PFSK-1 (cell line): ENCODE measurements at regions not wholly inside any gene's neighbourhood (a gene's known extent, or its start where the extent isn't known, plus 50 kb on each side); places are given as distances from the start of the nearest gene placed in this dataset.

Source experiments
- FOXP2 ChIP-seq: optimal IDR thresholded peaks from 2 replicates; pipeline ENCODE3; 2011; ENCODE audit warnings: borderline replicate concordance, control low read depth, inconsistent platforms; ENCODE audit not compliant: insufficient read depth; ENCODE audit errors: extremely low read length, extremely low read depth
- POLR2AphosphoS5 ChIP-seq: IDR thresholded peaks from 2 replicates; pipeline ENCODE4 v1.6.1; 2012; ENCODE audit warnings: low read depth, mild to moderate bottlenecking, control low read depth, low read length, moderate library complexity
- SIN3A ChIP-seq: IDR thresholded peaks from 2 replicates; pipeline ENCODE4 v1.6.1; 2012; ENCODE audit warnings: mild to moderate bottlenecking, low read length, moderate library complexity, borderline replicate concordance; ENCODE audit not compliant: insufficient read depth
- TAF1 ChIP-seq: IDR thresholded peaks from 2 replicates; pipeline ENCODE4 v1.6.1; 2012; ENCODE audit warnings: low read length, control low read depth, borderline replicate concordance; ENCODE audit not compliant: insufficient read depth
- TF ChIP-seq, protein P1 (sequence below), 2 experiments: IDR thresholded peaks; 2 replicates each; pipeline versions ENCODE4 v1.6.1 to v1.8.0; 2011 to 2012; ENCODE audit warnings: low read depth in 2 of 2, low read length in 2 of 2, control low read depth in 1 of 2, inconsistent platforms in 1 of 2, mild to moderate bottlenecking in 1 of 2, moderate library complexity in 1 of 2; ENCODE audit not compliant: insufficient read depth in 1 of 2

DNA sequence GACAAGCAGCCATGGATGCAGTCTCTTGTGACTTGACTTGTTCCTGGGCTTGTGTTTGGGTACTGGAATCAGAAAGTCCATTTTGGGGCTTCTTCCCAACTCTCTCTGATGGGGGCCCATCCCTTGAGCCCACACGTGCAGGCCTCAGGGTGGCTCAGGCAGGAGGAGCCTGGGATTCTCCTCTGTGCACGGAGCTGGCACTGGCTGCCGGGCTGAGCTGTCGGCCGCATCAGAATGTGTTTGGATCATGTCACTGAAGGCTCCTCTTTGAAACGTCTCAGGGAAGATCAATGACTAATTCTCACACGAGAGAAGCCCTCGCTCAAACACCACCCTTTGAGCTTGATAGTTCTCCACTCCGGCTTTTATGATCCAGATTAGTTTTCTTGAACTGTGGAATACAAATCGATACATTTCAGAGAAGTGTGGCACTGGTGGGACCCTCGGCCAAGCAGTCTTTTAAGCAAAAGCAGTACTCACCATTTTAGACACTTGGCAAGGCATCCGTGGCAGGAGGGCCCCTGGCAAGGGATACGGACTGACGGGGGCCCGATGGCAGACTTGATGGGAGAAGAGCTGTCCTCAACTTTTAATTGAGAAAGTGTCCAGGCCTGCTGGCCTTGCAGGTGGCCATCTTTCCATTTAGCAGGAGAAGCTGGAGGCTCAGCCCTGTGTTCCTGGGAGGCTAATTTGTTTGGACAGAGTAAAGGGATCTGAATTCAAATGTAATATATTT lies 220.7 kb upstream of the C1orf174 start:
- no peak for TF ChIP-seq POLR2AphosphoS5
- no peak for TF ChIP-seq FOXP2
- TF ChIP-seq SIN3A = no peak
- TF ChIP-seq, protein P1, sequence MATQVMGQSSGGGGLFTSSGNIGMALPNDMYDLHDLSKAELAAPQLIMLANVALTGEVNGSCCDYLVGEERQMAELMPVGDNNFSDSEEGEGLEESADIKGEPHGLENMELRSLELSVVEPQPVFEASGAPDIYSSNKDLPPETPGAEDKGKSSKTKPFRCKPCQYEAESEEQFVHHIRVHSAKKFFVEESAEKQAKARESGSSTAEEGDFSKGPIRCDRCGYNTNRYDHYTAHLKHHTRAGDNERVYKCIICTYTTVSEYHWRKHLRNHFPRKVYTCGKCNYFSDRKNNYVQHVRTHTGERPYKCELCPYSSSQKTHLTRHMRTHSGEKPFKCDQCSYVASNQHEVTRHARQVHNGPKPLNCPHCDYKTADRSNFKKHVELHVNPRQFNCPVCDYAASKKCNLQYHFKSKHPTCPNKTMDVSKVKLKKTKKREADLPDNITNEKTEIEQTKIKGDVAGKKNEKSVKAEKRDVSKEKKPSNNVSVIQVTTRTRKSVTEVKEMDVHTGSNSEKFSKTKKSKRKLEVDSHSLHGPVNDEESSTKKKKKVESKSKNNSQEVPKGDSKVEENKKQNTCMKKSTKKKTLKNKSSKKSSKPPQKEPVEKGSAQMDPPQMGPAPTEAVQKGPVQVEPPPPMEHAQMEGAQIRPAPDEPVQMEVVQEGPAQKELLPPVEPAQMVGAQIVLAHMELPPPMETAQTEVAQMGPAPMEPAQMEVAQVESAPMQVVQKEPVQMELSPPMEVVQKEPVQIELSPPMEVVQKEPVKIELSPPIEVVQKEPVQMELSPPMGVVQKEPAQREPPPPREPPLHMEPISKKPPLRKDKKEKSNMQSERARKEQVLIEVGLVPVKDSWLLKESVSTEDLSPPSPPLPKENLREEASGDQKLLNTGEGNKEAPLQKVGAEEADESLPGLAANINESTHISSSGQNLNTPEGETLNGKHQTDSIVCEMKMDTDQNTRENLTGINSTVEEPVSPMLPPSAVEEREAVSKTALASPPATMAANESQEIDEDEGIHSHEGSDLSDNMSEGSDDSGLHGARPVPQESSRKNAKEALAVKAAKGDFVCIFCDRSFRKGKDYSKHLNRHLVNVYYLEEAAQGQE (IDR thresholded peaks at IDR 0.05; ENCODE audit: insufficient read depth in 1 of 2, low read depth in 2 of 2, low read length in 2 of 2) = no peak
- no peak for TF ChIP-seq TAF1

DNA sequence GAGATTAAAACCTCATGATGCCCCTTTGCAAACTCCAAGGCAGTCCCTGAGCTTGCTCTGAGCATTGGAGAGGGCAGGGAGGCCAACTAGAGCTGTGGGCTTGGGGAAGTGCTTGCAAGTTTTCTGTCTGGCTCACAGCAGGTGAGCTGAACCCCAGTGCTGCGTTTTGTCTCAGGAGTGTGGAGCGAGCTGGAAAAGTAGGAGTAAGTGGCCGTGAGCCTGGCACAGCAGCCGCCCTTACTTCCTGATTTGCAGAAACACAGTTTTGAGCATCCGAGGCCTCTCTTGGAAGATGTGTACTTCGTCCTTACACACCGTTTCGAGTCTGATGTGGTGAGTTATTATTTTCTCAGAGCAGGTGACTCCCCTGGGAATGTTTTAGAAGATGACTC lies 221.2 kb upstream of the C1orf174 start:
- TF ChIP-seq FOXP2 (no peak), SIN3A (no peak), TAF1 (no peak), POLR2AphosphoS5 (no peak)

DNA sequence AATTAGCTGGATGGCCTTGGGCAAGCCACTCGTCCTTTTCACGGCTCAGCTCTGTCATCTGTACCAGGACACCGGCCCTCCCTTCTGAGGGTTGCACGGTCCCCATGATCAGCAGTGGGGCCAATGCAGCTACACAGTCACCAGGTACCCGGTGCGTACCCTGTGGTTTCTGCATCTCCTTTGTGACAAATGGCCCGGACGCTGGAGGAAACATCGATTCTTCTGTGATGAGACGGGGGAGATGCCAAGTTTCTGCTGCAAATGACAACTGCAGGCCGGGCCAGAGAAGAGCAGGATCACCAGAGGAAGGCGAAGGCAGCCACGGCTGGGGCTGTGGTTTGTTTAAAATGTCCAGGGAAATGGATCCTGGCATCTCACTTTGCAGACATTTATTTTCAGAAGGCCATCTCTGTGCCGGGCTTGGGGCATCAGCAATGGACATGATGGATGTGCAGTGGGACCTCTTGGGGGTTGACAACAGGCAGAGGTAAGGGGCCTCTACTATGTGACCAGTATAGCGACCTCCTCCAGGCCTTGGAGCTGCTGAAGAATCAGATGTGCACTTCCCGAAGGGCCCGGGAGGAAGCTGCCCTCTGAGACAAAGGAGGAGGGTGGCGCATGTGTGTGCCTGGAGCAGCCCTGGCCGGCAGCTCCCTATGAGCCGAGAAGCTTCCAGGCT lies 221.9 kb upstream of the C1orf174 start:
- no peak for TF ChIP-seq POLR2AphosphoS5
- no peak for TF ChIP-seq TAF1
- no peak for TF ChIP-seq FOXP2
- no peak for TF ChIP-seq SIN3A
- TF ChIP-seq, protein P1 (IDR thresholded peaks at IDR 0.05; ENCODE audit: insufficient read depth in 1 of 2, low read depth in 2 of 2, low read length in 2 of 2) = no peak

DNA sequence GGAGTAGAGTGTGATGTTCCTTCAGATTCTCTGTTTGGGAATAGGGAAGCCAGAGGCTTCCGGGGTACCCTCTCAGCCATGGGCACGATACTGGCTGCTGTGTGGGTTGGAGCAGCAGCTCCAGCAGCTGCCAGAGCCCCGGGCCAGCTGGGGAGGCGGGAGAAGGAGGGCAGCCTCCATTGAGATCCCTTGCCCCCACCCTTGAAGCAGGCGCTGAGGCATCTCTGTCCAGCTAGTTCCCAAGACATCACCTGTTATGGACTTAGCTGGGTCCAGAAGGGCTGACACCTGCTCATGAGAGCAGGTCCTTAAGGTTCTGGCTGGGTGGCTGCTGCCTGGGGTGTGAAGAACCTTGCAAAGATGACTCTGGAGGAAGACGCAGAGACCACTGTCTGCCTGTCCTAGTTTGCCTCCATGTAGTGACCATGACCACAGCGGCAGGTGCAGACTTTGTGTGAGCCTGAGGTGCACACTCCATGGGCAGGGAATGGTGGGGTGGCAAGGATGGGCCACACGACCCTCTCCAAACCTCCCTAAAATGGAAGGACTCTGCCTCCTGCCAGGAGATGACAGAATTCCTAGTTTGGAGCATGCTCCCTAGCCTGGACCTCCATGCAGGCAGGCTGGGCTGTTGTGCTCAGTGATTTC lies 222.6 kb upstream of the C1orf174 start:
- no peak for TF ChIP-seq TAF1
- no peak for TF ChIP-seq SIN3A
- TF ChIP-seq FOXP2 = no peak
- TF ChIP-seq POLR2AphosphoS5 = no peak
- TF ChIP-seq, protein P1 (IDR thresholded peaks at IDR 0.05; ENCODE audit: insufficient read depth in 1 of 2, low read depth in 2 of 2, low read length in 2 of 2) = no peak

DNA sequence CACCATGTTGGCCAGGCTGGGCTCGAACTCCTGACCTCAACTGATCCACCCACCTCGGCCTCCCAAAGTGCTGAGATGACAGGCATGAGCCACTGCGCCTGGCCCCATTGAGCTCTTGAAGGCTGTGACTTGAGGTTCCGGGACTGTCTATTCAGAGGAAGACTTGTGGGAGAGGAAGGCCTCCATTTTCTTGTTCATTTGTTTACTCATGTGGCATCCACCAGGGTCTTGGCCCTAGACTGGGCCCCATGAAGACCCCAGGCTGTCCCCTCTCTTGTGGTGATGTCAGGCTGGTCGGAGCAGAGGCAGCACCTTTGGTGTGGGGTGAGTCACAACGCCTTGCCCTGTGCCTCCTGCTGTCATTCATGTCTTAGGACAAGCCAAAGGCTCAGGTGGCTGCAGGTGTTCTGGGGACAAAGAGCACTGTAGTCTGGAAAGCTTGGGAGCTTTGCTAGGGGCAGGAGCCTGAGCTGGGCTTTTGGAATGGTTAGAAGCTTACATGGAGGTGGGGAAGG lies 224.6 kb upstream of the C1orf174 start:
- no peak for TF ChIP-seq FOXP2
- TF ChIP-seq TAF1 = no peak
- no peak for TF ChIP-seq POLR2AphosphoS5
- TF ChIP-seq SIN3A = no peak
- TF ChIP-seq, protein P1 (IDR thresholded peaks at IDR 0.05; ENCODE audit: insufficient read depth in 1 of 2, low read depth in 2 of 2, low read length in 2 of 2) = no peak
